PFSK-1 (cell line): ENCODE measurements at regions not wholly inside any gene's neighbourhood (a gene's known extent, or its start where the extent isn't known, plus 50 kb on each side); places are given as distances from the start of the nearest gene placed in this dataset.

Source experiments
- FOXP2 ChIP-seq: optimal IDR thresholded peaks from 2 replicates; pipeline ENCODE3; 2011; ENCODE audit warnings: borderline replicate concordance, control low read depth, inconsistent platforms; ENCODE audit not compliant: insufficient read depth; ENCODE audit errors: extremely low read length, extremely low read depth
- POLR2AphosphoS5 ChIP-seq: IDR thresholded peaks from 2 replicates; pipeline ENCODE4 v1.6.1; 2012; ENCODE audit warnings: low read depth, mild to moderate bottlenecking, control low read depth, low read length, moderate library complexity
- SIN3A ChIP-seq: IDR thresholded peaks from 2 replicates; pipeline ENCODE4 v1.6.1; 2012; ENCODE audit warnings: mild to moderate bottlenecking, low read length, moderate library complexity, borderline replicate concordance; ENCODE audit not compliant: insufficient read depth
- TAF1 ChIP-seq: IDR thresholded peaks from 2 replicates; pipeline ENCODE4 v1.6.1; 2012; ENCODE audit warnings: low read length, control low read depth, borderline replicate concordance; ENCODE audit not compliant: insufficient read depth
- TF ChIP-seq, protein P1 (sequence below), 2 experiments: IDR thresholded peaks; 2 replicates each; pipeline versions ENCODE4 v1.6.1 to v1.8.0; 2011 to 2012; ENCODE audit warnings: low read depth in 2 of 2, low read length in 2 of 2, control low read depth in 1 of 2, inconsistent platforms in 1 of 2, mild to moderate bottlenecking in 1 of 2, moderate library complexity in 1 of 2; ENCODE audit not compliant: insufficient read depth in 1 of 2

DNA sequence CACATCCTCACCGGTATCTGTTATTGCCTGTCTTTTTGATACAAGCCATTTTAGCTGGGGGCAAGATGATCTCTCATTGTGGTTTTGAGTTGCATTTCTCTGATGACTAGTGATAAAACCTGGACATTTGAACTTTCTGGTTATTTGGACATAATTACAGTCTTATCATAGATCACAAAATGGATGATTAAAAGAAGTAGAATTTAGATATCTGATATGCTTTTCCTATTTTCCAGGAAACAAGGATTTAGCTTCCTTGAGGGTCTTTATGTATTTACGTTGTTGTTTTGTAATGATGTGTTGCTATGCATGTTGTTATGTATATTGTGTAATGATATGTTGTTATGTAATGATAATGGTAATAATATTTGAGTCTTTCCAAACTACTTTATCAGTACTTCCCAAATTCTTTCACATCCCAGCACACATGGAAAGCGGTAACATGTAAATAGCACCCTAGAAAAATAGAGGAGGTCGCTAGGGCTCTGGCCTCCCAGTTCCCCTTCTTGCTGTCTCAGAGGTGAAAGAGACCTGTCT is 53.8 kb downstream of the GJD2 start:
- no peak for TF ChIP-seq POLR2AphosphoS5
- TF ChIP-seq, protein P1, sequence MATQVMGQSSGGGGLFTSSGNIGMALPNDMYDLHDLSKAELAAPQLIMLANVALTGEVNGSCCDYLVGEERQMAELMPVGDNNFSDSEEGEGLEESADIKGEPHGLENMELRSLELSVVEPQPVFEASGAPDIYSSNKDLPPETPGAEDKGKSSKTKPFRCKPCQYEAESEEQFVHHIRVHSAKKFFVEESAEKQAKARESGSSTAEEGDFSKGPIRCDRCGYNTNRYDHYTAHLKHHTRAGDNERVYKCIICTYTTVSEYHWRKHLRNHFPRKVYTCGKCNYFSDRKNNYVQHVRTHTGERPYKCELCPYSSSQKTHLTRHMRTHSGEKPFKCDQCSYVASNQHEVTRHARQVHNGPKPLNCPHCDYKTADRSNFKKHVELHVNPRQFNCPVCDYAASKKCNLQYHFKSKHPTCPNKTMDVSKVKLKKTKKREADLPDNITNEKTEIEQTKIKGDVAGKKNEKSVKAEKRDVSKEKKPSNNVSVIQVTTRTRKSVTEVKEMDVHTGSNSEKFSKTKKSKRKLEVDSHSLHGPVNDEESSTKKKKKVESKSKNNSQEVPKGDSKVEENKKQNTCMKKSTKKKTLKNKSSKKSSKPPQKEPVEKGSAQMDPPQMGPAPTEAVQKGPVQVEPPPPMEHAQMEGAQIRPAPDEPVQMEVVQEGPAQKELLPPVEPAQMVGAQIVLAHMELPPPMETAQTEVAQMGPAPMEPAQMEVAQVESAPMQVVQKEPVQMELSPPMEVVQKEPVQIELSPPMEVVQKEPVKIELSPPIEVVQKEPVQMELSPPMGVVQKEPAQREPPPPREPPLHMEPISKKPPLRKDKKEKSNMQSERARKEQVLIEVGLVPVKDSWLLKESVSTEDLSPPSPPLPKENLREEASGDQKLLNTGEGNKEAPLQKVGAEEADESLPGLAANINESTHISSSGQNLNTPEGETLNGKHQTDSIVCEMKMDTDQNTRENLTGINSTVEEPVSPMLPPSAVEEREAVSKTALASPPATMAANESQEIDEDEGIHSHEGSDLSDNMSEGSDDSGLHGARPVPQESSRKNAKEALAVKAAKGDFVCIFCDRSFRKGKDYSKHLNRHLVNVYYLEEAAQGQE (IDR thresholded peaks at IDR 0.05; ENCODE audit: insufficient read depth in 1 of 2, low read depth in 2 of 2, low read length in 2 of 2), result no peak
- no peak for TF ChIP-seq TAF1
- TF ChIP-seq SIN3A, result no peak
- no peak for TF ChIP-seq FOXP2

- TF ChIP-seq TAF1 (no peak), FOXP2 (no peak), SIN3A (no peak), POLR2AphosphoS5 (no peak)
- TF ChIP-seq, protein P1 (IDR thresholded peaks at IDR 0.05; ENCODE audit: insufficient read depth in 1 of 2, low read depth in 2 of 2, low read length in 2 of 2), result no peak
Observed at GRCh38 chr15:34699968-34700640, 54.7 kb downstream of the GJD2 start.

GRCh38 chr15:34696506-34696905 is 58.3 kb downstream of the GJD2 start:
- TF ChIP-seq POLR2AphosphoS5 (no peak), TAF1 (no peak), SIN3A (no peak), FOXP2 (no peak)
- TF ChIP-seq, protein P1 (IDR thresholded peaks at IDR 0.05; ENCODE audit: insufficient read depth in 1 of 2, low read depth in 2 of 2, low read length in 2 of 2), result no peak

GRCh38 chr15:34693053-34693744 is 61.6 kb downstream of the GJD2 start:
- TF ChIP-seq POLR2AphosphoS5 (no peak), FOXP2 (no peak), SIN3A (no peak), TAF1 (no peak)
- TF ChIP-seq, protein P1 (IDR thresholded peaks at IDR 0.05; ENCODE audit: insufficient read depth in 1 of 2, low read depth in 2 of 2, low read length in 2 of 2), result no peak
